Breast epithelium (tissue), 4 donors: ENCODE measurements at regions not wholly inside any gene's neighbourhood (a gene's known extent, or its start where the extent isn't known, plus 50 kb on each side); places are given as distances from the start of the nearest gene placed in this dataset.

ENCODE experiments used
- DNase-seq, 2 donors: peaks; one replicate each; pipeline ENCODE4 v3.0.0-alpha.2; 2019; ENCODE audit warnings: low spot score in 2 of 2
- H3K27ac ChIP-seq, 2 donors: fragments of 200-600 bp; sonication (generic) in 1 of 2; one replicate each; pipeline ENCODE4 v1.5.1; 2016 to 2019; ENCODE audit warnings: mild to moderate bottlenecking in 1 of 2
- H3K27me3 ChIP-seq, 2 donors: fragments of 200-600 bp; sonication (generic) in 1 of 2; one replicate each; pipeline versions ENCODE4 v1.5.1 to v1.6.0; 2017 to 2019; ENCODE audit warnings: control low read depth in 1 of 2, mild to moderate bottlenecking in 1 of 2
- H3K36me3 ChIP-seq: fragments of 200-600 bp; one replicate; pipeline ENCODE4 v1.5.1; 2019
- H3K4me1 ChIP-seq, 2 donors: fragments of 200-600 bp; sonication (generic); one replicate each; pipeline ENCODE4 v1.5.1; 2016 to 2019; ENCODE audit warnings: control low read depth in 1 of 2
- H3K4me3 ChIP-seq, 3 donors: fragments of 200-600 bp; sonication (generic); 1 replicate in 2 of 3; 2 replicates in 1 of 3; pipeline ENCODE4 v1.5.1; 2016 to 2019; ENCODE audit warnings: mild to moderate bottlenecking in 3 of 3, moderate library complexity in 2 of 3
- H3K9me3 ChIP-seq, 2 donors: fragments of 200-600 bp; sonication (generic) in 1 of 2; one replicate each; pipeline ENCODE4 v1.5.1; 2016 to 2019; ENCODE audit warnings: control low read depth in 1 of 2
- CTCF ChIP-seq, 3 donors: fragments of 450-650 bp; IDR thresholded peaks; one replicate each; pipeline ENCODE4 v1.5.1; 2016 to 2017; ENCODE audit warnings: antibody characterized with exemption in 3 of 3, mild to moderate bottlenecking in 3 of 3, moderate library complexity in 3 of 3
- POLR2A ChIP-seq: fragments of 450-650 bp; IDR thresholded peaks from one replicate; pipeline ENCODE4 v1.6.1; 2016; ENCODE audit warnings: antibody characterized with exemption, mild to moderate bottlenecking, moderate library complexity
- POLR2AphosphoS5 ChIP-seq, 3 donors: sonication (generic); formaldehyde crosslinking; IDR thresholded peaks; one replicate each; pipeline ENCODE4 v1.6.1; 2017; ENCODE audit warnings: antibody characterized with exemption in 3 of 3
- intact Hi-C: fragments of 100-400 bp; cut with DNase I; formaldehyde crosslinking; loops from one replicate; pipeline ENCODE4 v1.15.1; 2023; ENCODE audit warnings: low total_unique reads

GRCh38 chr7:20513897-20514296 is 101.6 kb upstream of the ABCB5 start:
- intact Hi-C loops: no loop called here
- no peaks in the 10 kb centered on the region for H3K36me3 ChIP-seq
- DNase-seq: no peak
- TF ChIP-seq POLR2A (no peak), POLR2AphosphoS5 (IDR thresholded peaks at IDR 0.05) (no peak), CTCF (IDR thresholded peaks at IDR 0.05) (no peak)
- no peaks in the 10 kb centered on the region for H3K9me3 ChIP-seq
- H3K4me1 ChIP-seq: no peaks in the 10 kb centered on the region
- no peaks in the 10 kb centered on the region for H3K27me3 ChIP-seq
- H3K4me3 ChIP-seq: no peak overlapping the region
- no peak overlapping the region for H3K27ac ChIP-seq

- no peak for TF ChIP-seq POLR2AphosphoS5 (IDR thresholded peaks at IDR 0.05)
- TF ChIP-seq CTCF (IDR thresholded peaks at IDR 0.05): no peak
- no peak for TF ChIP-seq POLR2A
- H3K9me3 ChIP-seq: no peaks in the 10 kb centered on the region
- no peaks in the 10 kb centered on the region for H3K4me1 ChIP-seq
- no peak overlapping the region for H3K27ac ChIP-seq
- H3K36me3 ChIP-seq: no peaks in the 10 kb centered on the region
- no peaks in the 10 kb centered on the region for H3K27me3 ChIP-seq
- intact Hi-C loops: no loop called here
- no peak for DNase-seq
- no peak overlapping the region for H3K4me3 ChIP-seq
These were observed 101.1 kb upstream of the ABCB5 start for GRCh38 chr7:20514364-20514763.

- DNase-seq: no peak
- Histone ChIP-seq H3K4me3 (no peak overlapping the region), H3K4me1 (no peaks in the 10 kb centered on the region), H3K27ac (no peak overlapping the region), H3K36me3 (no peaks in the 10 kb centered on the region), H3K9me3 (no peaks in the 10 kb centered on the region), H3K27me3 (no peaks in the 10 kb centered on the region)
- intact Hi-C loops: no loop called here
- TF ChIP-seq CTCF (IDR thresholded peaks at IDR 0.05): no peak
- TF ChIP-seq POLR2A: no peak
- no peak for TF ChIP-seq POLR2AphosphoS5 (IDR thresholded peaks at IDR 0.05)
These were observed 95.8 kb upstream of the ABCB5 start for GRCh38 chr7:20519645-20520044.

DNA sequence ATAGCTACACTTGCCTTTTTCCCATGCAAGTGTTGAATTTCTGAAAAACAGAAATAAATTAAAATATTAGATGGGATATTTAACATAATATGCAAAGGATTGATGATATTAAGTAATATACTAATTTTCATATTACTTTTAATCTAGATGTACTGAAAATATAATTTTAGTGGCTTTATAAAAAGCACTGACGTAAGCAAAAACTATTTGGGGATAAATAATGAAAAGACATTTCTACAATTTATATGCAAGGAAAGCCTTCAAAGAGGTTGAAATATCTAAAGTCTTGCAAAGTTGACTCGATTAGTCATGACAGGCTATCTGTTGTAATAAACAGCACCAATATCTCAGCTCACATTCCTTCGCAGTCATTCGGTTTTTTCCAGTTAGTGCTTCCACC is 94.9 kb upstream of the ABCB5 start:
- Histone ChIP-seq H3K36me3 (no peaks in the 10 kb centered on the region), H3K9me3 (no peaks in the 10 kb centered on the region), H3K27ac (no peak overlapping the region), H3K4me3 (no peak overlapping the region), H3K27me3 (no peaks in the 10 kb centered on the region), H3K4me1 (no peaks in the 10 kb centered on the region)
- DNase-seq: no peak
- intact Hi-C loops: no loop called here
- TF ChIP-seq CTCF (IDR thresholded peaks at IDR 0.05): no peak
- no peak for TF ChIP-seq POLR2A
- no peak for TF ChIP-seq POLR2AphosphoS5 (IDR thresholded peaks at IDR 0.05)

GRCh38 chr7:20521243-20521642 is 94.2 kb upstream of the ABCB5 start:
- no peaks in the 10 kb centered on the region for H3K4me1 ChIP-seq
- no peak overlapping the region for H3K4me3 ChIP-seq
- H3K9me3 ChIP-seq: no peaks in the 10 kb centered on the region
- intact Hi-C loops: no loop called here
- no peaks in the 10 kb centered on the region for H3K36me3 ChIP-seq
- no peak for TF ChIP-seq POLR2A
- TF ChIP-seq CTCF (IDR thresholded peaks at IDR 0.05): no peak
- no peak for TF ChIP-seq POLR2AphosphoS5 (IDR thresholded peaks at IDR 0.05)
- no peak for DNase-seq
- H3K27me3 ChIP-seq: no peaks in the 10 kb centered on the region
- no peak overlapping the region for H3K27ac ChIP-seq
